Suppressor macrophage treated with lipopolysaccharide for 4 hours (primary cell): ENCODE measurements at regions not wholly inside any gene's neighbourhood (a gene's known extent, or its start where the extent isn't known, plus 50 kb on each side); places are given as distances from the start of the nearest gene placed in this dataset.

Source experiments
- DNase-seq: peaks from one replicate; pipeline ENCODE4 v3.0.0-alpha.2; 2020

GRCh38 chr10:16367621-16368292 is 69.1 kb upstream of the PTER start:
- DNase-seq: no peak

GRCh38 chr10:16381083-16381482 is 55.7 kb upstream of the PTER start:
- no peak for DNase-seq

GRCh38 chr10:16384021-16384420 is 52.8 kb upstream of the PTER start:
- no peak for DNase-seq

GRCh38 chr10:16386855-16387254 is 50.0 kb upstream of the PTER start:
- DNase-seq: no peak
